ENCODE measurements at regions not wholly inside any gene's neighbourhood (a gene's known extent, or its start where the extent isn't known, plus 50 kb on each side); places are given as distances from the start of the nearest gene placed in this dataset.

DNA sequence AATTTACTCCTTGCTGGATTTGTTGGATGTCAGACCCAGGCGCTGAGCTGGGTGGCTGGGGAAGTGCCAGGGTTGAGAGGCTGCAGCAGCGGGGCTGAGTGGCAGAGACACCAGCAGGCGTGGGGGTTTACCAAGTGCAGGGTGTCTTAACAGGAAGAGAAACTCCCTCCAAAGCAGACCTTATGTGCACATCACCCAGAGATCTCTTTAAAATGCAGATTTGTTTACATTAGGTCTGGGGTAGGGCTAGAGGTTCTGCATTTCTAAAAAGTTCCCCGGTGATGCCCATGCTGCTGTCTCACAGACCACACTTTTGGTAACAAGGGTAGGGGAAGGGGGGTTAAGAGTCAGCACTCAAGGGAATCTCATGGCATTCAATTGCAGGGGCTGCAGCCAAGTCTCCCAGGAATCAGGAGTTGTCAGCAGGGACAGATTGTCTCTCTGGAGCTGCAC lies 80.7 kb upstream of the OLFM4 start (continued):
- TF ChIP-seq, protein P1, sequence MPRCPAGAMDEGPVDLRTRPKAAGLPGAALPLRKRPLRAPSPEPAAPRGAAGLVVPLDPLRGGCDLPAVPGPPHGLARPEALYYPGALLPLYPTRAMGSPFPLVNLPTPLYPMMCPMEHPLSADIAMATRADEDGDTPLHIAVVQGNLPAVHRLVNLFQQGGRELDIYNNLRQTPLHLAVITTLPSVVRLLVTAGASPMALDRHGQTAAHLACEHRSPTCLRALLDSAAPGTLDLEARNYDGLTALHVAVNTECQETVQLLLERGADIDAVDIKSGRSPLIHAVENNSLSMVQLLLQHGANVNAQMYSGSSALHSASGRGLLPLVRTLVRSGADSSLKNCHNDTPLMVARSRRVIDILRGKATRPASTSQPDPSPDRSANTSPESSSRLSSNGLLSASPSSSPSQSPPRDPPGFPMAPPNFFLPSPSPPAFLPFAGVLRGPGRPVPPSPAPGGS (IDR thresholded peaks at IDR 0.05) = no peak

DNA sequence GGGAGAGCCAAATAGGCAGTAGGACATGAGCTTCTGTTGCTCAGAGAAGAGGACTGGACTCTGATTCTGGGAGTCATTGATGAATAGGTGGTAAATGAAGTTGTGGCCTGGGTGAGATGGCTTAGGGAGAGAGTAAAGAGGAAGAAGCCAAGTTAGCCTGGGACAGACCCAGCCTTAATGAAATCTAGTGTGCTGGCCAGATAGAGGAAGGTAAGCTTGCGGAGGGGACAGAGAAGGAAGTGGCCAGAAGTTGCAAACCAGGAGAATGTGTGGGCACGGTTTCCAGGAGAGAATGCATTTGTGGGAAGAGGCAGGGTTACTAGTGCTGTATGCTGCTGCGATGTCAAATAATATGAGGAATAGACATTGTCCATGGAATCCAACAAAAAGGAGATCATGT lies 83.3 kb upstream of the OLFM4 start:
- ChIA-PET POLR2A (no interaction called here), CTCF (no interaction called here)
- WGBS (ENCODE audit: missing lambda C conversion rate) = 31% methylated on average over 3 of the region's 3 CpGs
- TF ChIP-seq JUNB (IDR thresholded peaks at IDR 0.05) (no peak), KDM1A (IDR thresholded peaks at IDR 0.05; ENCODE audit: low read depth) (no peak), TP53 (CRISPR knock-in tag; IDR thresholded peaks at IDR 0.05) (no peak), NR3C1 (IDR thresholded peaks at IDR 0.05) (no peak), JUN (IDR thresholded peaks at IDR 0.05) (no peak), CEBPB (IDR thresholded peaks at IDR 0.05) (no peak), ZSCAN20 (CRISPR knock-in tag; IDR thresholded peaks at IDR 0.05) (no peak), FOSL2 (IDR thresholded peaks at IDR 0.05) (no peak), FOSL2 (CRISPR knock-in tag; IDR thresholded peaks at IDR 0.05) (no peak), RCOR1 (IDR thresholded peaks at IDR 0.05; ENCODE audit: low read depth, low read length) (no peak), SREBF2 (IDR thresholded peaks at IDR 0.05) (no peak), FOXS1 (CRISPR knock-in tag; IDR thresholded peaks at IDR 0.05) (no peak), HOXB13 (CRISPR knock-in tag; IDR thresholded peaks at IDR 0.05; ENCODE audit: low read depth) (no peak), GATA3 (IDR thresholded peaks at IDR 0.05; ENCODE audit: borderline replicate concordance) (no peak), SMC3 (IDR thresholded peaks at IDR 0.05) (no peak), POLR2A (IDR thresholded peaks at IDR 0.05; ENCODE audit: low read length) (no peak), PHF8 (IDR thresholded peaks at IDR 0.05; ENCODE audit: borderline replicate concordance, low read depth) (no peak), CHD2 (IDR thresholded peaks at IDR 0.05; ENCODE audit: low read length, partially characterized antibody) (no peak)
- TF ChIP-seq, protein P2, sequence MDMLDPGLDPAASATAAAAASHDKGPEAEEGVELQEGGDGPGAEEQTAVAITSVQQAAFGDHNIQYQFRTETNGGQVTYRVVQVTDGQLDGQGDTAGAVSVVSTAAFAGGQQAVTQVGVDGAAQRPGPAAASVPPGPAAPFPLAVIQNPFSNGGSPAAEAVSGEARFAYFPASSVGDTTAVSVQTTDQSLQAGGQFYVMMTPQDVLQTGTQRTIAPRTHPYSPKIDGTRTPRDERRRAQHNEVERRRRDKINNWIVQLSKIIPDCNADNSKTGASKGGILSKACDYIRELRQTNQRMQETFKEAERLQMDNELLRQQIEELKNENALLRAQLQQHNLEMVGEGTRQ (IDR thresholded peaks at IDR 0.05) = no peak
- TF ChIP-seq, protein P3, sequence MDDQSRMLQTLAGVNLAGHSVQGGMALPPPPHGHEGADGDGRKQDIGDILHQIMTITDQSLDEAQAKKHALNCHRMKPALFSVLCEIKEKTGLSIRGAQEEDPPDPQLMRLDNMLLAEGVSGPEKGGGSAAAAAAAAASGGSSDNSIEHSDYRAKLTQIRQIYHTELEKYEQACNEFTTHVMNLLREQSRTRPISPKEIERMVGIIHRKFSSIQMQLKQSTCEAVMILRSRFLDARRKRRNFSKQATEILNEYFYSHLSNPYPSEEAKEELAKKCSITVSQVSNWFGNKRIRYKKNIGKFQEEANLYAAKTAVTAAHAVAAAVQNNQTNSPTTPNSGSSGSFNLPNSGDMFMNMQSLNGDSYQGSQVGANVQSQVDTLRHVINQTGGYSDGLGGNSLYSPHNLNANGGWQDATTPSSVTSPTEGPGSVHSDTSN (IDR thresholded peaks at IDR 0.05) = no peak
- TF ChIP-seq, protein P4, sequence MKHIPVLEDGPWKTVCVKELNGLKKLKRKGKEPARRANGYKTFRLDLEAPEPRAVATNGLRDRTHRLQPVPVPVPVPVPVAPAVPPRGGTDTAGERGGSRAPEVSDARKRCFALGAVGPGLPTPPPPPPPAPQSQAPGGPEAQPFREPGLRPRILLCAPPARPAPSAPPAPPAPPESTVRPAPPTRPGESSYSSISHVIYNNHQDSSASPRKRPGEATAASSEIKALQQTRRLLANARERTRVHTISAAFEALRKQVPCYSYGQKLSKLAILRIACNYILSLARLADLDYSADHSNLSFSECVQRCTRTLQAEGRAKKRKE (CRISPR knock-in tag; IDR thresholded peaks at IDR 0.05; ENCODE audit: low read depth) = no peak
- FAIRE-seq (no peak), DNase-seq (ENCODE audit: low read depth in 1 of 2, low spot score in 1 of 2) (no peak), ATAC-seq (no peak)
- Histone ChIP-seq H3K4me2 (no peak overlapping the region), H3K4me3 (no peak overlapping the region), H3K27ac (no peak overlapping the region), H3K4me1 (no peaks in the 10 kb centered on the region), H3K9me3 (no peaks in the 10 kb centered on the region)

DNA sequence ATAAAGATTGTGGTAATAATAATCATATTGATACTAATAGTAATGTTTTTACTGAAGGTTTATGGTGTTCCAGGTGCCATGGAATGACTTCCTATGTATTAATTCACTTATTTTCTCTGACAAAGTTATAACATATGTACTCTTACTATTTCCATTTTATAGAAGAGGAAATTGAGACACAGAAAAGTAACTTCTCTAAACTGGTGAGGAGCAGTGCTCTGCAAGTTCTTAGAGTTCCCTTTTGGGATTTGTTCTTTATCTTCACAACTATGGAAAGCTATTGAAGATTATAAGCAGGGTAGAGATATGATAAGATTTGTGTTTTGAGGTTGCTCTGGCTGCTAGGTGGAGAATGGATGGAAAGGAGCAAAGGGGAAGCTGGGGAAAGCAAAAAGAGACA lies 83.9 kb upstream of the OLFM4 start:
- Histone ChIP-seq H3K4me1 (no peaks in the 10 kb centered on the region), H3K4me2 (no peak overlapping the region), H3K4me3 (no peak overlapping the region), H3K9me3 (no peaks in the 10 kb centered on the region), H3K27ac (no peak overlapping the region)
- ChIA-PET POLR2A (no interaction called here), CTCF (no interaction called here)
- ATAC-seq (no peak), FAIRE-seq (no peak), DNase-seq (ENCODE audit: low read depth in 1 of 2, low spot score in 1 of 2) (no peak)
- TF ChIP-seq, protein P5, sequence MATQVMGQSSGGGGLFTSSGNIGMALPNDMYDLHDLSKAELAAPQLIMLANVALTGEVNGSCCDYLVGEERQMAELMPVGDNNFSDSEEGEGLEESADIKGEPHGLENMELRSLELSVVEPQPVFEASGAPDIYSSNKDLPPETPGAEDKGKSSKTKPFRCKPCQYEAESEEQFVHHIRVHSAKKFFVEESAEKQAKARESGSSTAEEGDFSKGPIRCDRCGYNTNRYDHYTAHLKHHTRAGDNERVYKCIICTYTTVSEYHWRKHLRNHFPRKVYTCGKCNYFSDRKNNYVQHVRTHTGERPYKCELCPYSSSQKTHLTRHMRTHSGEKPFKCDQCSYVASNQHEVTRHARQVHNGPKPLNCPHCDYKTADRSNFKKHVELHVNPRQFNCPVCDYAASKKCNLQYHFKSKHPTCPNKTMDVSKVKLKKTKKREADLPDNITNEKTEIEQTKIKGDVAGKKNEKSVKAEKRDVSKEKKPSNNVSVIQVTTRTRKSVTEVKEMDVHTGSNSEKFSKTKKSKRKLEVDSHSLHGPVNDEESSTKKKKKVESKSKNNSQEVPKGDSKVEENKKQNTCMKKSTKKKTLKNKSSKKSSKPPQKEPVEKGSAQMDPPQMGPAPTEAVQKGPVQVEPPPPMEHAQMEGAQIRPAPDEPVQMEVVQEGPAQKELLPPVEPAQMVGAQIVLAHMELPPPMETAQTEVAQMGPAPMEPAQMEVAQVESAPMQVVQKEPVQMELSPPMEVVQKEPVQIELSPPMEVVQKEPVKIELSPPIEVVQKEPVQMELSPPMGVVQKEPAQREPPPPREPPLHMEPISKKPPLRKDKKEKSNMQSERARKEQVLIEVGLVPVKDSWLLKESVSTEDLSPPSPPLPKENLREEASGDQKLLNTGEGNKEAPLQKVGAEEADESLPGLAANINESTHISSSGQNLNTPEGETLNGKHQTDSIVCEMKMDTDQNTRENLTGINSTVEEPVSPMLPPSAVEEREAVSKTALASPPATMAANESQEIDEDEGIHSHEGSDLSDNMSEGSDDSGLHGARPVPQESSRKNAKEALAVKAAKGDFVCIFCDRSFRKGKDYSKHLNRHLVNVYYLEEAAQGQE (IDR thresholded peaks at IDR 0.05) = no peak
- TF ChIP-seq EP300 (IDR thresholded peaks at IDR 0.05) = no peak
- TF ChIP-seq, protein P1 (IDR thresholded peaks at IDR 0.05) = no peak
- no peak for TF ChIP-seq MAFK (IDR thresholded peaks at IDR 0.05; ENCODE audit: partially characterized antibody)
- TF ChIP-seq, protein P6, sequence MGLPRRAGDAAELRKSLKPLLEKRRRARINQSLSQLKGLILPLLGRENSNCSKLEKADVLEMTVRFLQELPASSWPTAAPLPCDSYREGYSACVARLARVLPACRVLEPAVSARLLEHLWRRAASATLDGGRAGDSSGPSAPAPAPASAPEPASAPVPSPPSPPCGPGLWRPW (IDR thresholded peaks at IDR 0.05) = no peak
- no peak for TF ChIP-seq JUNB (IDR thresholded peaks at IDR 0.05)
- TF ChIP-seq, protein P4 (CRISPR knock-in tag; IDR thresholded peaks at IDR 0.05; ENCODE audit: low read depth) = no peak
- no peak for TF ChIP-seq KDM5A (IDR thresholded peaks at IDR 0.05)
- TF ChIP-seq PHF8 (IDR thresholded peaks at IDR 0.05; ENCODE audit: borderline replicate concordance, low read depth) = no peak
- TF ChIP-seq TFCP2L1 (CRISPR knock-in tag; IDR thresholded peaks at IDR 0.05) = no peak
- no peak for TF ChIP-seq HOXA7 (CRISPR knock-in tag; IDR thresholded peaks at IDR 0.05)
- TF ChIP-seq BHLHE40 (IDR thresholded peaks at IDR 0.05; ENCODE audit: low read depth, low read length) = no peak

Data from A549 (cell line).